ENCODE measurements at regions not wholly inside any gene's neighbourhood (a gene's known extent, or its start where the extent isn't known, plus 50 kb on each side); places are given as distances from the start of the nearest gene placed in this dataset.
"Not testable (repeated sequence)": the region's sequence is repeated elsewhere in the genome, so short reads cannot be mapped to it uniquely, and the experiment has no call there.

GRCh38 chr21:38088916-38089762, 167.7 kb upstream of the KCNJ15 start:
- Histone ChIP-seq H3K27ac (ENCODE audit: low read length) (no peak overlapping the region), H3K36me3 (ENCODE audit: control insufficient read depth, insufficient read depth, low read length) (no peaks in the 10 kb centered on the region), H3K4me1 (ENCODE audit: control insufficient read depth, insufficient read depth, low read length) (no peaks in the 10 kb centered on the region), H3K27me3 (ENCODE audit: control insufficient read depth, insufficient read depth, low read length) (no peaks in the 10 kb centered on the region), H3K9me3 (ENCODE audit: control insufficient read depth, insufficient read depth, low read depth, low read length) (no peaks in the 10 kb centered on the region), H3K4me3 (ENCODE audit: low read depth in 2 of 2, low read length in 2 of 2) (no peak overlapping the region)
- ChIA-PET CTCF (no interaction called here), POLR2A (no interaction called here)
- no TSS peak for BruUV-seq (replicated peaks)
- ATAC-seq (no peak), DNase-seq (ENCODE audit: low read depth, low spot score) (no peak)
- in situ Hi-C loops (cut with HindIII; ENCODE audit: low pct_unique_long_range_greater_than_20kb, low sequenced_read_pairs) (no loop called here), intact Hi-C loops (cut with micrococcal nuclease; ENCODE audit: unreplicated experiment) (no loop called here)
- TF ChIP-seq CTCF (IDR thresholded peaks at IDR 0.05) (no peak), SIN3A (IDR thresholded peaks at IDR 0.05; ENCODE audit: borderline replicate concordance, insufficient read depth, low read depth, low read length) (no peak), TCF7L2 (IDR thresholded peaks at IDR 0.05; ENCODE audit: low read depth, low read length) (no peak), POLR2AphosphoS5 (IDR thresholded peaks at IDR 0.05; ENCODE audit: low read depth, low read length) (no peak)

- Histone ChIP-seq H3K36me3 (ENCODE audit: control insufficient read depth, insufficient read depth, low read length) (no peaks in the 10 kb centered on the region), H3K27me3 (ENCODE audit: control insufficient read depth, insufficient read depth, low read length) (no peaks in the 10 kb centered on the region), H3K4me3 (ENCODE audit: low read depth in 2 of 2, low read length in 2 of 2) (no peak overlapping the region), H3K27ac (ENCODE audit: low read length) (no peak overlapping the region), H3K4me1 (ENCODE audit: control insufficient read depth, insufficient read depth, low read length) (no peaks in the 10 kb centered on the region), H3K9me3 (ENCODE audit: control insufficient read depth, insufficient read depth, low read depth, low read length) (no peaks in the 10 kb centered on the region)
- in situ Hi-C loops (cut with HindIII; ENCODE audit: low pct_unique_long_range_greater_than_20kb, low sequenced_read_pairs) = no loop called here
- ChIA-PET CTCF (no interaction called here), POLR2A (no interaction called here)
- TF ChIP-seq TCF7L2 (IDR thresholded peaks at IDR 0.05; ENCODE audit: low read depth, low read length) (no peak), SIN3A (IDR thresholded peaks at IDR 0.05; ENCODE audit: borderline replicate concordance, insufficient read depth, low read depth, low read length) (no peak), POLR2AphosphoS5 (IDR thresholded peaks at IDR 0.05; ENCODE audit: low read depth, low read length) (no peak)
- intact Hi-C loops (cut with micrococcal nuclease; ENCODE audit: unreplicated experiment) = no loop called here
- no TSS peak for BruUV-seq (replicated peaks)
- ATAC-seq = no peak
- DNase-seq (ENCODE audit: low read depth, low spot score) = no peak
Measured at GRCh38 chr21:38089763-38090046, 167.1 kb upstream of the KCNJ15 start.

GRCh38 chr21:38091061-38091460, 165.7 kb upstream of the KCNJ15 start:
- intact Hi-C loops (cut with micrococcal nuclease; ENCODE audit: unreplicated experiment); H3K27me3 ChIP-seq (ENCODE audit: control insufficient read depth, insufficient read depth, low read length); H3K36me3 ChIP-seq (ENCODE audit: control insufficient read depth, insufficient read depth, low read length); BruUV-seq (replicated peaks); in situ Hi-C loops (cut with HindIII; ENCODE audit: low pct_unique_long_range_greater_than_20kb, low sequenced_read_pairs); ATAC-seq; H3K4me1 ChIP-seq (ENCODE audit: control insufficient read depth, insufficient read depth, low read length); DNase-seq (ENCODE audit: low read depth, low spot score); H3K9me3 ChIP-seq (ENCODE audit: control insufficient read depth, insufficient read depth, low read depth, low read length); CTCF ChIA-PET; POLR2A ChIA-PET; H3K27ac ChIP-seq (ENCODE audit: low read length); H3K4me3 ChIP-seq (ENCODE audit: low read depth in 2 of 2, low read length in 2 of 2): not testable (repeated sequence)

DNA sequence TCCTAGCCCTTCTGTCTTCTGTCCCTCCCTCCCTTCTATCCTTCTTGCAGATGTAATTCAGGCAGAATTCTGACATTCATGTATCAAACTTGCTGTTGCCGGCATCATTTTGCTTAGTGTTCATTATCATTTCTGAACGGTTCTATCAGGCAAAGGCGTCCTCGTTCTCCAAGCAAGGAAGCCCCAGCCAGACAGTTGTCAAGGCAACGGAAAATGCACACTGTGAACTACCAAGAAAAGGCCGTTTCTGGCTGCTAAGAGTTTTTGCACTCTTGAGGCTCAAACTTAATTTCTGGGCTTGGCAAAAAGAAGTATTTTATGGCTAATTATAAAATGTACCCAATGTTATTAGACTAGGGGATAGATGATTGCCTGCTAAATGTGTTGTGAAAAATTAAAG, 164.7 kb upstream of the KCNJ15 start:
- Histone ChIP-seq H3K4me3 (ENCODE audit: low read depth in 2 of 2, low read length in 2 of 2) (no peak overlapping the region), H3K4me1 (ENCODE audit: control insufficient read depth, insufficient read depth, low read length) (no peaks in the 10 kb centered on the region), H3K27ac (ENCODE audit: low read length) (no peak overlapping the region), H3K9me3 (ENCODE audit: control insufficient read depth, insufficient read depth, low read depth, low read length) (no peaks in the 10 kb centered on the region), H3K27me3 (ENCODE audit: control insufficient read depth, insufficient read depth, low read length) (no peaks in the 10 kb centered on the region), H3K36me3 (ENCODE audit: control insufficient read depth, insufficient read depth, low read length) (no peaks in the 10 kb centered on the region)
- no TSS peak for BruUV-seq (replicated peaks)
- intact Hi-C loops (cut with micrococcal nuclease; ENCODE audit: unreplicated experiment) = no loop called here
- ChIA-PET POLR2A (no interaction called here), CTCF (no interaction called here)
- DNase-seq (ENCODE audit: low read depth, low spot score) (no peak), ATAC-seq (no peak)
- in situ Hi-C loops (cut with HindIII; ENCODE audit: low pct_unique_long_range_greater_than_20kb, low sequenced_read_pairs) = no loop called here
- TF ChIP-seq SIN3A (IDR thresholded peaks at IDR 0.05; ENCODE audit: borderline replicate concordance, insufficient read depth, low read depth, low read length) (no peak), POLR2AphosphoS5 (IDR thresholded peaks at IDR 0.05; ENCODE audit: low read depth, low read length) (no peak), TCF7L2 (IDR thresholded peaks at IDR 0.05; ENCODE audit: low read depth, low read length) (no peak), CTCF (IDR thresholded peaks at IDR 0.05) (no peak)
- TF ChIP-seq, protein P1, sequence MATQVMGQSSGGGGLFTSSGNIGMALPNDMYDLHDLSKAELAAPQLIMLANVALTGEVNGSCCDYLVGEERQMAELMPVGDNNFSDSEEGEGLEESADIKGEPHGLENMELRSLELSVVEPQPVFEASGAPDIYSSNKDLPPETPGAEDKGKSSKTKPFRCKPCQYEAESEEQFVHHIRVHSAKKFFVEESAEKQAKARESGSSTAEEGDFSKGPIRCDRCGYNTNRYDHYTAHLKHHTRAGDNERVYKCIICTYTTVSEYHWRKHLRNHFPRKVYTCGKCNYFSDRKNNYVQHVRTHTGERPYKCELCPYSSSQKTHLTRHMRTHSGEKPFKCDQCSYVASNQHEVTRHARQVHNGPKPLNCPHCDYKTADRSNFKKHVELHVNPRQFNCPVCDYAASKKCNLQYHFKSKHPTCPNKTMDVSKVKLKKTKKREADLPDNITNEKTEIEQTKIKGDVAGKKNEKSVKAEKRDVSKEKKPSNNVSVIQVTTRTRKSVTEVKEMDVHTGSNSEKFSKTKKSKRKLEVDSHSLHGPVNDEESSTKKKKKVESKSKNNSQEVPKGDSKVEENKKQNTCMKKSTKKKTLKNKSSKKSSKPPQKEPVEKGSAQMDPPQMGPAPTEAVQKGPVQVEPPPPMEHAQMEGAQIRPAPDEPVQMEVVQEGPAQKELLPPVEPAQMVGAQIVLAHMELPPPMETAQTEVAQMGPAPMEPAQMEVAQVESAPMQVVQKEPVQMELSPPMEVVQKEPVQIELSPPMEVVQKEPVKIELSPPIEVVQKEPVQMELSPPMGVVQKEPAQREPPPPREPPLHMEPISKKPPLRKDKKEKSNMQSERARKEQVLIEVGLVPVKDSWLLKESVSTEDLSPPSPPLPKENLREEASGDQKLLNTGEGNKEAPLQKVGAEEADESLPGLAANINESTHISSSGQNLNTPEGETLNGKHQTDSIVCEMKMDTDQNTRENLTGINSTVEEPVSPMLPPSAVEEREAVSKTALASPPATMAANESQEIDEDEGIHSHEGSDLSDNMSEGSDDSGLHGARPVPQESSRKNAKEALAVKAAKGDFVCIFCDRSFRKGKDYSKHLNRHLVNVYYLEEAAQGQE (IDR thresholded peaks at IDR 0.05; ENCODE audit: insufficient read depth in 1 of 2, low read depth in 2 of 2, low read length in 1 of 2) = no peak
